SK-N-SH (cell line): ENCODE measurements at regions not wholly inside any gene's neighbourhood (a gene's known extent, or its start where the extent isn't known, plus 50 kb on each side); places are given as distances from the start of the nearest gene placed in this dataset.

Source experiments
- CTCF ChIA-PET: fragments of 300-600, 350-600 bp; formaldehyde crosslinking; extraction: SDS; loops from one replicate; lab custom pipeline; 2021; lab: Yijun Ruan, JAX
- POLR2A ChIA-PET: fragments of 350-600 bp; sonication (Branson Sonifier 250); formaldehyde crosslinking; extraction: SDS; loops from one replicate; lab custom pipeline; 2020; ENCODE audit warnings: antibody characterized with exemption, inconsistent platforms; lab: Yijun Ruan, JAX
- DNase-seq: peaks from one replicate; pipeline ENCODE4 v3.0.0; 2012
- H2AFZ ChIP-seq: fragments of 200-600 bp; sonication (generic); 2 replicates; pipeline ENCODE4 v1.8.1; 2016; ENCODE audit warnings: antibody characterized with exemption, mild to moderate bottlenecking, low read depth
- H3F3A ChIP-seq: fragments of 200-600 bp; sonication (generic); replicated peaks from 2 replicates; pipeline ENCODE3; 2016; ENCODE audit warnings: antibody characterized with exemption, mild to moderate bottlenecking; ENCODE audit not compliant: insufficient read depth
- H3K27ac ChIP-seq, 2 experiments: fragments of 200-500 bp in 1 of 2; fragments of 200-600 bp in 1 of 2; sonication (Bioruptor generic) in 1 of 2; sonication (generic), shearing (Covaris generic) in 1 of 2; 2 replicates each; pipeline versions ENCODE4 v1.5.1 to v1.6.1; 2014 to 2016; ENCODE audit warnings: low read depth in 2 of 2, inconsistent platforms in 1 of 2, low read length in 1 of 2, mild to moderate bottlenecking in 1 of 2, mixed read lengths in 1 of 2
- H3K27me3 ChIP-seq: fragments of 200-600 bp; sonication (generic), shearing (Covaris generic); 2 replicates; pipeline ENCODE4 v1.6.1; 2016; ENCODE audit warnings: mixed run types; ENCODE audit not compliant: insufficient read depth
- H3K36me3 ChIP-seq, 2 experiments: fragments of 200-500 bp in 1 of 2; fragments of 200-600 bp in 1 of 2; sonication (Bioruptor generic) in 1 of 2; sonication (generic) in 1 of 2; replicated peaks in 1 of 2; 2 replicates each; pipeline versions ENCODE3 to v1.5.1; 2014 to 2016; ENCODE audit warnings: low read length in 1 of 2, mild to moderate bottlenecking in 1 of 2; ENCODE audit not compliant: insufficient read depth in 2 of 2, control insufficient read depth in 1 of 2
- H3K4me1 ChIP-seq, 2 experiments: fragments of 200-500 bp in 1 of 2; fragments of 200-600 bp in 1 of 2; sonication (Bioruptor generic) in 1 of 2; sonication (generic), shearing (Covaris generic) in 1 of 2; 2 replicates each; pipeline versions ENCODE4 v1.5.1 to v1.6.1; 2014 to 2016; ENCODE audit warnings: low read depth in 1 of 2, low read length in 1 of 2, mixed run types in 1 of 2; ENCODE audit not compliant: insufficient read depth in 2 of 2, control insufficient read depth in 1 of 2
- H3K4me2 ChIP-seq: fragments of 200-600 bp; sonication (generic), shearing (Covaris generic); 2 replicates; pipeline ENCODE4 v1.6.1; 2017; ENCODE audit warnings: mixed run types
- H3K4me3 ChIP-seq, 2 experiments: fragments of 200-500 bp in 1 of 2; fragments of 200-600 bp in 1 of 2; sonication (Bioruptor generic) in 1 of 2; sonication (generic), shearing (Covaris generic) in 1 of 2; 2 replicates each; pipeline versions ENCODE4 v1.5.1 to v1.8.1; 2014 to 2016; ENCODE audit warnings: low read depth in 2 of 2, inconsistent platforms in 1 of 2, low read length in 1 of 2, mild to moderate bottlenecking in 1 of 2, mixed read lengths in 1 of 2, moderate library complexity in 1 of 2
- H3K79me2 ChIP-seq: fragments of 200-600 bp; sonication (generic); 2 replicates; pipeline ENCODE4 v1.8.1; 2017; ENCODE audit warnings: mild to moderate bottlenecking; ENCODE audit not compliant: insufficient read depth
- H3K9ac ChIP-seq: fragments of 200-600 bp; sonication (generic); 2 replicates; pipeline ENCODE4 v1.6.1; 2017; ENCODE audit warnings: mixed run types
- H3K9me2 ChIP-seq: fragments of 200-600 bp; sonication (generic); 2 replicates; pipeline ENCODE4 v1.6.1; 2017; ENCODE audit warnings: mixed run types
- H3K9me3 ChIP-seq: fragments of 200-600 bp; sonication (generic); 2 replicates; pipeline ENCODE4 v1.6.1; 2017; ENCODE audit warnings: mixed run types, mild to moderate bottlenecking, moderate library complexity
- H4K20me1 ChIP-seq: fragments of 200-600 bp; sonication (generic); 2 replicates; pipeline ENCODE4 v1.6.1; 2017; ENCODE audit warnings: mild to moderate bottlenecking, mixed run types; ENCODE audit not compliant: insufficient read depth
- ELF1 ChIP-seq: IDR thresholded peaks from 2 replicates; pipeline ENCODE4 v1.4.0; 2012
- EP300 ChIP-seq, 2 experiments: IDR thresholded peaks; 2 replicates each; pipeline versions ENCODE4 v1.4.0 to v1.6.1; 2012; ENCODE audit warnings: borderline replicate concordance in 1 of 2, low read depth in 1 of 2, low read length in 1 of 2
- FOSL2 ChIP-seq: IDR thresholded peaks from 2 replicates; pipeline ENCODE4 v1.4.0; 2012; ENCODE audit warnings: low read depth, mild to moderate bottlenecking, moderate library complexity, borderline replicate concordance
- FOXM1 ChIP-seq: IDR thresholded peaks from 2 replicates; pipeline ENCODE4 v1.4.0; 2012; ENCODE audit warnings: low read depth, mild to moderate bottlenecking
- GATA2 ChIP-seq: sonication (generic); formaldehyde crosslinking; IDR thresholded peaks from 2 replicates; pipeline ENCODE4 v1.5.0; 2020; ENCODE audit warnings: mild to moderate bottlenecking, missing genetic modification reagents
- JUND ChIP-seq: IDR thresholded peaks from 2 replicates; pipeline ENCODE4 v1.4.0; 2012
- MEF2A ChIP-seq: IDR thresholded peaks from 2 replicates; pipeline ENCODE4 v1.4.0; 2012; ENCODE audit warnings: low read depth, borderline replicate concordance
- NFIC ChIP-seq: IDR thresholded peaks from 2 replicates; pipeline ENCODE4 v1.4.0; 2012; ENCODE audit warnings: borderline replicate concordance
- RCOR1 ChIP-seq: fragments of 150-350 bp; IDR thresholded peaks from 2 replicates; pipeline ENCODE4 v1.6.1; 2017; ENCODE audit warnings: antibody characterized with exemption, low read length
- RXRA ChIP-seq: IDR thresholded peaks from 2 replicates; pipeline ENCODE4 v1.4.0; 2012; ENCODE audit warnings: low read depth, mild to moderate bottlenecking, borderline replicate concordance
- TEAD4 ChIP-seq: IDR thresholded peaks from 2 replicates; pipeline ENCODE4 v1.4.0; 2012; ENCODE audit warnings: mild to moderate bottlenecking, borderline replicate concordance; ENCODE audit not compliant: insufficient read depth
- YY1 ChIP-seq: IDR thresholded peaks from 2 replicates; pipeline ENCODE4 v1.4.0; 2012; ENCODE audit warnings: low read depth, mild to moderate bottlenecking
- WGBS: methylation state at CpG from one replicate; pipeline ENCODE4 v1.1.6; 2017; ENCODE audit warnings: low lambda C conversion rate; 5-methylcytosine and 5-hydroxymethylcytosine counted together
- TF ChIP-seq, protein P1 (sequence below): fragments of 200-600 bp; sonication (generic); IDR thresholded peaks from 2 replicates; pipeline ENCODE4 v1.6.1; 2017; ENCODE audit warnings: antibody characterized with exemption, mild to moderate bottlenecking, moderate library complexity
- TF ChIP-seq, protein P2 (sequence below): IDR thresholded peaks from 2 replicates; pipeline ENCODE4 v1.4.0; 2012; ENCODE audit warnings: low read depth
- TF ChIP-seq, protein P3 (sequence below): IDR thresholded peaks from 2 replicates; pipeline ENCODE4 v1.4.0; 2012; ENCODE audit warnings: low read depth, borderline replicate concordance
- TF ChIP-seq, protein P4 (sequence below): fragments of 150-350 bp; IDR thresholded peaks from 2 replicates; pipeline ENCODE4 v1.6.1; 2017; ENCODE audit warnings: antibody characterized with exemption, low read length, low read depth, borderline replicate concordance

DNA sequence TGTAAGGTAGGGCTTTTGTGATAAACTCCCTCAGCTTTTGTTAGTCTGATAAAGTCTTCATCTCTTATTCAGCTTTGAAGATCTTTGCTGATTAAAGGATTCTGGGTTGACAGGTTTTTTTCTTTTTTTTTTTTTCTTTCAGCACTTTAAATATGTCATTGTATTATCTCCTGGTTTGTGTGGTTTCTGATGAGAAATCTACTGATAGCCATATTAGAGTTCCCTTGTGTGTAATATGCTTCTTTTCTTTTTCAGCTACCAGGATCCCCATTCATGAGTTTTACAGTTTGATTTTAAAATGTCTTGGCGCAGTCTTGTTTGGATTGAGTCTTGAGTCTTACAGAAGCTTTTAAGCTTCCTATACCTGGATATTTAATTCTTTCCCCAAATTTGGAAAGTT is 504.5 kb downstream of the TLL1 start:
- Histone ChIP-seq H2AFZ (no peak overlapping the region), H3F3A (no peaks in the 10 kb centered on the region), H3K4me3 (no peak overlapping the region), H3K4me1 (no peaks in the 10 kb centered on the region), H3K9me3 (no peaks in the 10 kb centered on the region), H3K36me3 (peaks cover 0 to 3% of the 10 kb centered on the region in 2 experiments), H3K27me3 (no peaks in the 10 kb centered on the region), H3K9ac (no peak overlapping the region), H3K4me2 (no peak overlapping the region), H3K79me2 (no peaks in the 10 kb centered on the region), H3K9me2 (no peaks in the 10 kb centered on the region), H4K20me1 (no peaks in the 10 kb centered on the region), H3K27ac (no peak overlapping the region)
- no peak for DNase-seq
- ChIA-PET CTCF (no interaction called here), POLR2A (no interaction called here)
- WGBS, result 47% methylated on average over 1 of the region's 1 CpG
- no peak for TF ChIP-seq RCOR1
- TF ChIP-seq FOSL2, result no peak
- TF ChIP-seq, protein P1, sequence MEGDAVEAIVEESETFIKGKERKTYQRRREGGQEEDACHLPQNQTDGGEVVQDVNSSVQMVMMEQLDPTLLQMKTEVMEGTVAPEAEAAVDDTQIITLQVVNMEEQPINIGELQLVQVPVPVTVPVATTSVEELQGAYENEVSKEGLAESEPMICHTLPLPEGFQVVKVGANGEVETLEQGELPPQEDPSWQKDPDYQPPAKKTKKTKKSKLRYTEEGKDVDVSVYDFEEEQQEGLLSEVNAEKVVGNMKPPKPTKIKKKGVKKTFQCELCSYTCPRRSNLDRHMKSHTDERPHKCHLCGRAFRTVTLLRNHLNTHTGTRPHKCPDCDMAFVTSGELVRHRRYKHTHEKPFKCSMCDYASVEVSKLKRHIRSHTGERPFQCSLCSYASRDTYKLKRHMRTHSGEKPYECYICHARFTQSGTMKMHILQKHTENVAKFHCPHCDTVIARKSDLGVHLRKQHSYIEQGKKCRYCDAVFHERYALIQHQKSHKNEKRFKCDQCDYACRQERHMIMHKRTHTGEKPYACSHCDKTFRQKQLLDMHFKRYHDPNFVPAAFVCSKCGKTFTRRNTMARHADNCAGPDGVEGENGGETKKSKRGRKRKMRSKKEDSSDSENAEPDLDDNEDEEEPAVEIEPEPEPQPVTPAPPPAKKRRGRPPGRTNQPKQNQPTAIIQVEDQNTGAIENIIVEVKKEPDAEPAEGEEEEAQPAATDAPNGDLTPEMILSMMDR, result no peak
- TF ChIP-seq, protein P2, sequence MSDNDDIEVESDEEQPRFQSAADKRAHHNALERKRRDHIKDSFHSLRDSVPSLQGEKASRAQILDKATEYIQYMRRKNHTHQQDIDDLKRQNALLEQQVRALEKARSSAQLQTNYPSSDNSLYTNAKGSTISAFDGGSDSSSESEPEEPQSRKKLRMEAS, result no peak
- TF ChIP-seq TEAD4, result no peak
- TF ChIP-seq MEF2A, result no peak
- TF ChIP-seq YY1, result no peak
- no peak for TF ChIP-seq JUND
- no peak for TF ChIP-seq NFIC
- TF ChIP-seq, protein P3, sequence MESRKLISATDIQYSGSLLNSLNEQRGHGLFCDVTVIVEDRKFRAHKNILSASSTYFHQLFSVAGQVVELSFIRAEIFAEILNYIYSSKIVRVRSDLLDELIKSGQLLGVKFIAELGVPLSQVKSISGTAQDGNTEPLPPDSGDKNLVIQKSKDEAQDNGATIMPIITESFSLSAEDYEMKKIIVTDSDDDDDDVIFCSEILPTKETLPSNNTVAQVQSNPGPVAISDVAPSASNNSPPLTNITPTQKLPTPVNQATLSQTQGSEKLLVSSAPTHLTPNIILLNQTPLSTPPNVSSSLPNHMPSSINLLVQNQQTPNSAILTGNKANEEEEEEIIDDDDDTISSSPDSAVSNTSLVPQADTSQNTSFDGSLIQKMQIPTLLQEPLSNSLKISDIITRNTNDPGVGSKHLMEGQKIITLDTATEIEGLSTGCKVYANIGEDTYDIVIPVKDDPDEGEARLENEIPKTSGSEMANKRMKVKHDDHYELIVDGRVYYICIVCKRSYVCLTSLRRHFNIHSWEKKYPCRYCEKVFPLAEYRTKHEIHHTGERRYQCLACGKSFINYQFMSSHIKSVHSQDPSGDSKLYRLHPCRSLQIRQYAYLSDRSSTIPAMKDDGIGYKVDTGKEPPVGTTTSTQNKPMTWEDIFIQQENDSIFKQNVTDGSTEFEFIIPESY, result no peak
- TF ChIP-seq RXRA, result no peak
- no peak for TF ChIP-seq GATA2 (CRISPR knock-in tag)
- TF ChIP-seq, protein P4, sequence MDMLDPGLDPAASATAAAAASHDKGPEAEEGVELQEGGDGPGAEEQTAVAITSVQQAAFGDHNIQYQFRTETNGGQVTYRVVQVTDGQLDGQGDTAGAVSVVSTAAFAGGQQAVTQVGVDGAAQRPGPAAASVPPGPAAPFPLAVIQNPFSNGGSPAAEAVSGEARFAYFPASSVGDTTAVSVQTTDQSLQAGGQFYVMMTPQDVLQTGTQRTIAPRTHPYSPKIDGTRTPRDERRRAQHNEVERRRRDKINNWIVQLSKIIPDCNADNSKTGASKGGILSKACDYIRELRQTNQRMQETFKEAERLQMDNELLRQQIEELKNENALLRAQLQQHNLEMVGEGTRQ, result no peak
- no peak for TF ChIP-seq EP300 (IDR thresholded peaks at IDR 0.05; ENCODE audit: borderline replicate concordance in 1 of 2, low read depth in 1 of 2, low read length in 1 of 2)
- no peak for TF ChIP-seq ELF1
- no peak for TF ChIP-seq FOXM1
